ENCODE measurements at regions not wholly inside any gene's neighbourhood (a gene's known extent, or its start where the extent isn't known, plus 50 kb on each side); places are given as distances from the start of the nearest gene placed in this dataset.

DNA sequence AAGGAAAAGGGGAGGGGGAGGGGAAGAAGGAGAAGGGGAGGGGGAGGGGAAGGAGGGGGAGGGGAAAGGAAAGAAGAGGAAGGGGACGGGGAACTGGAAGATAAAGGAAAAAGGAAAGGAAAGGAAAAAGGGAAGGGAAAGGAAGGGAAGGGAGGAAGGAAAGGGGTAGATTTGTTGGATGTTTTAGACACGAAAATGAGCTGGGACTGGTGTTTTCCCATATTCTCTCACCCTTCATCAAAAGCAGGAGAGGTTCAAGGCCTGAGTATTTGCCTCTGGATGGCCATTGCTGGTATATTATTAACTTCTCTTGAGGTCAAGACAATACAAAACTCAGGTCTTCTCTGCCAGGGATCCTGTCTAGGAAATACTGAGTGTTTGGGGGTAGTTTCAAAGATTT lies 652.7 kb downstream of the ANKRD7 start (continued):
- TF ChIP-seq, protein P1, sequence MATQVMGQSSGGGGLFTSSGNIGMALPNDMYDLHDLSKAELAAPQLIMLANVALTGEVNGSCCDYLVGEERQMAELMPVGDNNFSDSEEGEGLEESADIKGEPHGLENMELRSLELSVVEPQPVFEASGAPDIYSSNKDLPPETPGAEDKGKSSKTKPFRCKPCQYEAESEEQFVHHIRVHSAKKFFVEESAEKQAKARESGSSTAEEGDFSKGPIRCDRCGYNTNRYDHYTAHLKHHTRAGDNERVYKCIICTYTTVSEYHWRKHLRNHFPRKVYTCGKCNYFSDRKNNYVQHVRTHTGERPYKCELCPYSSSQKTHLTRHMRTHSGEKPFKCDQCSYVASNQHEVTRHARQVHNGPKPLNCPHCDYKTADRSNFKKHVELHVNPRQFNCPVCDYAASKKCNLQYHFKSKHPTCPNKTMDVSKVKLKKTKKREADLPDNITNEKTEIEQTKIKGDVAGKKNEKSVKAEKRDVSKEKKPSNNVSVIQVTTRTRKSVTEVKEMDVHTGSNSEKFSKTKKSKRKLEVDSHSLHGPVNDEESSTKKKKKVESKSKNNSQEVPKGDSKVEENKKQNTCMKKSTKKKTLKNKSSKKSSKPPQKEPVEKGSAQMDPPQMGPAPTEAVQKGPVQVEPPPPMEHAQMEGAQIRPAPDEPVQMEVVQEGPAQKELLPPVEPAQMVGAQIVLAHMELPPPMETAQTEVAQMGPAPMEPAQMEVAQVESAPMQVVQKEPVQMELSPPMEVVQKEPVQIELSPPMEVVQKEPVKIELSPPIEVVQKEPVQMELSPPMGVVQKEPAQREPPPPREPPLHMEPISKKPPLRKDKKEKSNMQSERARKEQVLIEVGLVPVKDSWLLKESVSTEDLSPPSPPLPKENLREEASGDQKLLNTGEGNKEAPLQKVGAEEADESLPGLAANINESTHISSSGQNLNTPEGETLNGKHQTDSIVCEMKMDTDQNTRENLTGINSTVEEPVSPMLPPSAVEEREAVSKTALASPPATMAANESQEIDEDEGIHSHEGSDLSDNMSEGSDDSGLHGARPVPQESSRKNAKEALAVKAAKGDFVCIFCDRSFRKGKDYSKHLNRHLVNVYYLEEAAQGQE (IDR thresholded peaks at IDR 0.05; ENCODE audit: unreplicated experiment), result no peak
- no peak for TF ChIP-seq ZNF331 (CRISPR knock-in tag; IDR thresholded peaks at IDR 0.05; ENCODE audit: low read depth)

DNA sequence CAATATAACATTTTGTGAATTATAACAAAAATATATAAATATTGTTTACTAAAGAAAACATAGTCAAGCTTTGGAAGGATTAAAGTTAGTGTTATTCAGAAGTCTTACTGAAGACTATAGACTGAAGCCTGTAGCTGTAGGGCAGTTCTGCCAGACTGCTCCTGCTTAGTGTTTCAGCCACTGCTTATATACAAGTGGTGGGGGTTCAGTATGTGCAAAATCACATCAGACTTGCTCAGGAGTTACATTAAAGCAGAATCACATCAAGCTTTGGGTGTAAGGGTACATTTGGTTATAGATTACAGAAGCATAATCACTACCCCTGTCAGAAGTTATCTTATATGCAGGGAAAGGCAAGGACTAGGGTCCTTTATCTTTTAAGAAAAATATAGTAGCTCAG lies 653.8 kb downstream of the ANKRD7 start:
- H3K27me3 Mint-ChIP-seq (ENCODE audit: insufficient read depth, low read depth, poor library complexity), result peaks cover 1% of the 10 kb centered on the region
- DNase-seq (ENCODE audit: low spot score) (no peak), ATAC-seq (no peak)
- H3K79me2 ChIP-seq (replicated peaks; ENCODE audit: insufficient read depth), result no peaks in the 10 kb centered on the region
- TF ChIP-seq ETS1 (IDR thresholded peaks at IDR 0.05), result no peak
- H3K4me2 ChIP-seq, result no peak overlapping the region
- no peak overlapping the region for H3K27ac ChIP-seq (ENCODE audit: low read depth)
- no peaks in the 10 kb centered on the region for H3K9me3 Mint-ChIP-seq
- H3K4me3 ChIP-seq, result no peak overlapping the region
- H3F3A ChIP-seq (replicated peaks; ENCODE audit: low read depth), result no peaks in the 10 kb centered on the region
- peaks cover 6% of the 10 kb centered on the region for H3K4me1 ChIP-seq (ENCODE audit: insufficient read depth)
- no peaks in the 10 kb centered on the region for H3K36me3 ChIP-seq (ENCODE audit: insufficient read depth)
- no peaks in the 10 kb centered on the region for H3K27me3 ChIP-seq (ENCODE audit: insufficient read depth)
- H4K20me1 ChIP-seq (replicated peaks; ENCODE audit: insufficient read depth), result no peaks in the 10 kb centered on the region
- no peak overlapping the region for H3K4me3 Mint-ChIP-seq
- peaks cover 10% of the 10 kb centered on the region; the same call in 2 of the 3 replicates for H3K4me1 Mint-ChIP-seq
- no peaks in the 10 kb centered on the region; the same call in 1 of the 2 replicates for H3K9me2 ChIP-seq (ENCODE audit: insufficient read depth)
- H3K36me3 Mint-ChIP-seq (ENCODE audit: low read depth), result no peaks in the 10 kb centered on the region
- no peak overlapping the region for H2AFZ ChIP-seq
- H3K27ac Mint-ChIP-seq, result no peak overlapping the region

DNA sequence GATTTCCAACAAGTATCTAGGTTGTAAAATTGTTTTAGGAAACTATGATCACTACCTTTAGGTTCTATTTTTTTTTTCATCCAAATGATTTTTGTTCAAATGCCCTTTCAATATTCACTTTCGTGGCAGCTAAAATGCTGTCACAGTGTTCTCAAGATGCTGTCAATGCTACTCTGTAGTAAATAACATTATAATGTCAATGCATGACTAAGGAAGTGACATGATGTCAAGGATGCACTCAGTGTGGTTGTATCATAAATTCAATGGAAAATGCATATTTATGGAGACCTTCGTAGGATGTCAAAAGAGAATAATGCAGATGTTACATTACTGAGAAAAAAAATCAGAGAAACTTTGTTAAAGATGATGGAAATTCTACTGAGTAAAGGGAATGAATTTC lies 673.8 kb downstream of the ANKRD7 start:
- no peaks in the 10 kb centered on the region for H3K27me3 ChIP-seq (ENCODE audit: insufficient read depth)
- no peak overlapping the region for H3K4me3 Mint-ChIP-seq
- DNase-seq (ENCODE audit: low spot score) (no peak), ATAC-seq (no peak)
- no peaks in the 10 kb centered on the region for H3K9me2 ChIP-seq (ENCODE audit: insufficient read depth)
- no peak overlapping the region for H3K4me3 ChIP-seq
- no peak overlapping the region for H3K27ac Mint-ChIP-seq
- H3K9me3 Mint-ChIP-seq, result peaks cover 3% of the 10 kb centered on the region; the same call in 1 of the 3 replicates
- H3K36me3 Mint-ChIP-seq (ENCODE audit: low read depth), result no peaks in the 10 kb centered on the region
- no peaks in the 10 kb centered on the region for H4K20me1 ChIP-seq (replicated peaks; ENCODE audit: insufficient read depth)
- no peak overlapping the region for H3K27ac ChIP-seq (ENCODE audit: low read depth)
- no peaks in the 10 kb centered on the region for H3K36me3 ChIP-seq (ENCODE audit: insufficient read depth)
- no peak overlapping the region for H3K4me2 ChIP-seq
- no peaks in the 10 kb centered on the region for H3K4me1 ChIP-seq (ENCODE audit: insufficient read depth)
- no peak for TF ChIP-seq ETS1 (IDR thresholded peaks at IDR 0.05)
- TF ChIP-seq ZNF114 (CRISPR knock-in tag; IDR thresholded peaks at IDR 0.05), result no peak
- no peak for TF ChIP-seq CTCF (conservative IDR thresholded peaks at IDR 0.05; ENCODE audit: low read depth in 2 of 2)
- no peak for TF ChIP-seq NANOG (IDR thresholded peaks at IDR 0.05; ENCODE audit: borderline replicate concordance)
- TF ChIP-seq JUNB (IDR thresholded peaks at IDR 0.05; ENCODE audit: unreplicated experiment), result no peak
- TF ChIP-seq EZH2 (IDR thresholded peaks at IDR 0.05; ENCODE audit: low read depth, unreplicated experiment), result no peak
- TF ChIP-seq EZH2phosphoT487 (IDR thresholded peaks at IDR 0.05; ENCODE audit: unreplicated experiment), result no peak
- no peak for TF ChIP-seq POLR2AphosphoS5 (IDR thresholded peaks at IDR 0.05; ENCODE audit: low read depth)
- no peak for TF ChIP-seq STAT1 (IDR thresholded peaks at IDR 0.05; ENCODE audit: unreplicated experiment)
- no peak for TF ChIP-seq ZNF331 (CRISPR knock-in tag; IDR thresholded peaks at IDR 0.05; ENCODE audit: low read depth)
- TF ChIP-seq, protein P1 (IDR thresholded peaks at IDR 0.05; ENCODE audit: unreplicated experiment), result no peak
- no peaks in the 10 kb centered on the region for H3K79me2 ChIP-seq (replicated peaks; ENCODE audit: insufficient read depth)
- H2AFZ ChIP-seq, result no peak overlapping the region
- no peaks in the 10 kb centered on the region for H3K27me3 Mint-ChIP-seq (ENCODE audit: insufficient read depth, low read depth, poor library complexity)
- no peaks in the 10 kb centered on the region for H3F3A ChIP-seq (replicated peaks; ENCODE audit: low read depth)
- H3K4me1 Mint-ChIP-seq, result no peaks in the 10 kb centered on the region; the same call in 2 of the 3 replicates

Data from GM23338 (cell line).